H9 (cell line): ENCODE measurements at regions not wholly inside any gene's neighbourhood (a gene's known extent, or its start where the extent isn't known, plus 50 kb on each side); places are given as distances from the start of the nearest gene placed in this dataset.

Experiments
- DNase-seq: peaks from one replicate; pipeline ENCODE4 v3.0.0-alpha.2; 2017
- H2AFZ ChIP-seq: one replicate; pipeline ENCODE4 v1.6.1; 2013; ENCODE audit warnings: mild to moderate bottlenecking, low read length, control low read depth, moderate library complexity
- H2AK5ac ChIP-seq: 2 replicates; pipeline ENCODE4 v1.6.1; 2013; ENCODE audit warnings: low read length, control low read depth, mixed read lengths; ENCODE audit not compliant: insufficient read length
- H2BK120ac ChIP-seq: one replicate; pipeline ENCODE4 v1.6.1; 2013; ENCODE audit warnings: low read depth, mild to moderate bottlenecking, low read length, control low read depth, inconsistent platforms; ENCODE audit not compliant: poor library complexity, severe bottlenecking
- H2BK12ac ChIP-seq: 2 replicates; pipeline ENCODE4 v1.6.1; 2013; ENCODE audit warnings: low read length, control low read depth, mixed read lengths, low read depth; ENCODE audit not compliant: insufficient read length
- H2BK15ac ChIP-seq: 2 replicates; pipeline ENCODE4 v1.6.1; 2013; ENCODE audit warnings: low read depth, low read length, control low read depth
- H2BK20ac ChIP-seq: one replicate; pipeline ENCODE4 v1.6.1; 2013; ENCODE audit warnings: low read depth, mild to moderate bottlenecking, low read length, control low read depth, inconsistent platforms; ENCODE audit not compliant: poor library complexity, severe bottlenecking
- H2BK5ac ChIP-seq: 2 replicates; pipeline ENCODE4 v1.6.1; 2013; ENCODE audit warnings: low read length, control low read depth, mixed read lengths; ENCODE audit not compliant: insufficient read length
- H3K14ac ChIP-seq: 2 replicates; pipeline ENCODE4 v1.6.1; 2013; ENCODE audit warnings: low read length, control low read depth; ENCODE audit not compliant: insufficient read depth
- H3K18ac ChIP-seq: 2 replicates; pipeline ENCODE4 v1.6.1; 2013; ENCODE audit warnings: low read depth, mild to moderate bottlenecking, mixed read lengths, low read length, control low read depth; ENCODE audit not compliant: insufficient read length
- H3K23ac ChIP-seq: 2 replicates; pipeline ENCODE4 v1.6.1; 2013; ENCODE audit warnings: low read length, control low read depth, mixed read lengths, low read depth; ENCODE audit not compliant: insufficient read length
- H3K23me2 ChIP-seq: 2 replicates; pipeline ENCODE4 v1.6.1; 2013; ENCODE audit warnings: low read depth, mild to moderate bottlenecking, mixed read lengths, low read length, control low read depth; ENCODE audit not compliant: insufficient read length, poor library complexity, severe bottlenecking
- H3K27ac ChIP-seq: 2 replicates; pipeline ENCODE4 v1.5.1; 2013; ENCODE audit warnings: low read length, control low read depth, mixed read lengths, low read depth; ENCODE audit not compliant: insufficient read length
- H3K27me3 ChIP-seq: 2 replicates; pipeline ENCODE4 v1.6.1; 2013; ENCODE audit warnings: low read length, control low read depth, inconsistent platforms; ENCODE audit not compliant: insufficient read depth
- H3K4ac ChIP-seq: 2 replicates; pipeline ENCODE4 v1.6.1; 2013; ENCODE audit warnings: low read depth, mild to moderate bottlenecking, control low read depth, inconsistent platforms, low read length, moderate library complexity
- H3K4me1 ChIP-seq: 2 replicates; pipeline ENCODE4 v1.6.1; 2013; ENCODE audit warnings: low read length, control low read depth, inconsistent platforms; ENCODE audit not compliant: insufficient read depth
- H3K4me2 ChIP-seq: 2 replicates; pipeline ENCODE4 v1.6.1; 2013; ENCODE audit warnings: low read length, control low read depth, mixed read lengths; ENCODE audit not compliant: insufficient read length, insufficient read depth
- H3K56ac ChIP-seq: 2 replicates; pipeline ENCODE4 v1.6.1; 2013; ENCODE audit warnings: low read depth, mild to moderate bottlenecking, mixed read lengths, low read length, control low read depth; ENCODE audit not compliant: insufficient read length
- H3K79me1 ChIP-seq: 2 replicates; pipeline ENCODE4 v1.6.1; 2013; ENCODE audit warnings: low read depth, mild to moderate bottlenecking, moderate library complexity, low read length, control low read depth, inconsistent platforms; ENCODE audit not compliant: insufficient read depth, poor library complexity, severe bottlenecking
- H3K79me2 ChIP-seq: 2 replicates; pipeline ENCODE4 v1.6.1; 2013; ENCODE audit warnings: low read length, control low read depth, inconsistent platforms; ENCODE audit not compliant: insufficient read depth
- H3K9ac ChIP-seq: 2 replicates; pipeline ENCODE4 v1.6.1; 2013; ENCODE audit warnings: low read length, control low read depth, mixed read lengths; ENCODE audit not compliant: insufficient read length; ENCODE audit errors: extremely low read depth
- H3K9me3 ChIP-seq: one replicate; pipeline ENCODE4 v1.6.1; 2013; ENCODE audit warnings: low read depth, low read length, inconsistent platforms; ENCODE audit not compliant: control insufficient read depth
- H3T11ph ChIP-seq: one replicate; pipeline ENCODE4 v1.6.1; 2013; ENCODE audit warnings: mild to moderate bottlenecking, low read length, control low read depth, inconsistent platforms
- H4K20me1 ChIP-seq: one replicate; pipeline ENCODE4 v1.6.1; 2013; ENCODE audit not compliant: control insufficient read depth, insufficient read length, insufficient read depth
- H4K5ac ChIP-seq: 2 replicates; pipeline ENCODE4 v1.6.1; 2013; ENCODE audit warnings: low read depth, mild to moderate bottlenecking, mixed read lengths, low read length, control low read depth; ENCODE audit not compliant: insufficient read length
- H4K8ac ChIP-seq: replicated peaks from 2 replicates; pipeline ENCODE4 v1.6.1; 2013; ENCODE audit warnings: low read length, control low read depth, mixed read lengths, low read depth; ENCODE audit not compliant: insufficient read length
- H4K91ac ChIP-seq: 2 replicates; pipeline ENCODE4 v1.6.1; 2013; ENCODE audit warnings: low read depth, mild to moderate bottlenecking, moderate library complexity, mixed read lengths, low read length, control low read depth; ENCODE audit not compliant: insufficient read length
- H3K27ac Mint-ChIP-seq, 3 experiments: 2 replicates in 2 of 3; 3 replicates in 1 of 3; pipeline ENCODE4 v1.8.0; 2020 to 2021; ENCODE audit warnings: mixed read lengths in 3 of 3, mild to moderate bottlenecking in 1 of 3, moderate library complexity in 1 of 3
- H3K27me3 Mint-ChIP-seq: 2 replicates; pipeline ENCODE4 v1.8.0; 2021; ENCODE audit warnings: low read depth, mild to moderate bottlenecking, moderate library complexity, mixed read lengths
- H3K36me3 Mint-ChIP-seq, 3 experiments: 2 replicates in 2 of 3; 3 replicates in 1 of 3; pipeline ENCODE4 v1.8.0; 2020 to 2021; ENCODE audit warnings: low read depth in 3 of 3, mixed read lengths in 3 of 3; ENCODE audit not compliant: insufficient read depth in 1 of 3
- H3K4me1 Mint-ChIP-seq, 2 experiments: 2 replicates each; pipeline ENCODE4 v1.8.0; 2020; ENCODE audit warnings: mixed read lengths in 2 of 2
- H3K4me3 Mint-ChIP-seq, 2 experiments: 2 replicates in 1 of 2; 3 replicates in 1 of 2; pipeline ENCODE4 v1.8.0; 2020 to 2021; ENCODE audit warnings: mild to moderate bottlenecking in 2 of 2, mixed read lengths in 2 of 2, moderate library complexity in 1 of 2
- H3K9me3 Mint-ChIP-seq, 2 experiments: 2 replicates in 1 of 2; 3 replicates in 1 of 2; pipeline ENCODE4 v1.8.0; 2020; ENCODE audit warnings: mild to moderate bottlenecking in 2 of 2, mixed read lengths in 2 of 2, moderate library complexity in 1 of 2
- CTCF ChIP-seq: fragments of 200-600 bp; sonication (generic); conservative IDR thresholded peaks from 3 replicates; pipeline ENCODE4 v1.8.0; 2021; ENCODE audit warnings: antibody characterized with exemption, mild to moderate bottlenecking
- WGBS: extraction: QIAGEN DNeasy Blood & Tissue Kit; methylation state at CpG from one replicate; pipeline ENCODE4 v1.1.7; 2013; ENCODE audit warnings: missing lambda C conversion rate, low lambda C conversion rate, mixed read lengths; ENCODE audit not compliant: insufficient read length; ENCODE audit errors: extremely low coverage; 5-methylcytosine and 5-hydroxymethylcytosine counted together

- Histone ChIP-seq H4K91ac (no peak overlapping the region), H4K20me1 (no peaks in the 10 kb centered on the region), H3K4me2 (no peak overlapping the region), H2AFZ (no peak overlapping the region), H3K14ac (no peak overlapping the region), H3K56ac (no peak overlapping the region), H3K23me2 (no peaks in the 10 kb centered on the region), H2AK5ac (no peak overlapping the region), H3K23ac (no peak overlapping the region), H3K27me3 (no peaks in the 10 kb centered on the region), H3K9ac (no peak overlapping the region), H2BK5ac (no peak overlapping the region), H2BK15ac (no peak overlapping the region), H2BK12ac (no peak overlapping the region), H3K9me3 (no peaks in the 10 kb centered on the region), H4K5ac (no peak overlapping the region), H4K8ac (no peak overlapping the region), H2BK120ac (no peak overlapping the region), H2BK20ac (no peak overlapping the region), H3K79me1 (no peaks in the 10 kb centered on the region), H3K18ac (no peak overlapping the region), H3K27ac (no peak overlapping the region), H3K4me1 (no peaks in the 10 kb centered on the region), H3T11ph (no peak overlapping the region), H3K4ac (no peak overlapping the region), H3K79me2 (no peaks in the 10 kb centered on the region)
- Mint-ChIP-seq H3K4me3 (no peak overlapping the region), H3K27me3 (no peaks in the 10 kb centered on the region), H3K9me3 (no peaks in the 10 kb centered on the region; a peak in 1 of 5 replicates), H3K36me3 (no peaks in the 10 kb centered on the region), H3K27ac (no peak overlapping the region), H3K4me1 (no peaks in the 10 kb centered on the region)
- no peak for DNase-seq
- no CpG with 5 or more reads among the region's 2 CpGs for WGBS
- TF ChIP-seq CTCF: no peak
Measured at GRCh38 chr2:81624825-81625224, 1320.3 kb upstream of the LRRTM1 start.
